HCT116 (cell line): ENCODE measurements at regions not wholly inside any gene's neighbourhood (a gene's known extent, or its start where the extent isn't known, plus 50 kb on each side); places are given as distances from the start of the nearest gene placed in this dataset.

Experiments
- ATAC-seq: fragments of 200-7000 bp; cut with Tn5 transposase; 2 replicates; pipeline ENCODE4 v1.9.1; 2020; ENCODE audit warnings: mild to moderate bottlenecking, moderate library complexity
- BruUV-seq: library from RNA; stranded (reverse); fragments of 400-500 nt; replicated peaks from 2 replicates; lab custom pipeline; 2021; lab: Mats Ljungman, UMichigan
- CTCF ChIA-PET: fragments of 300-600 bp; sonication (Branson Sonifier 250); formaldehyde crosslinking; loops from one replicate; lab custom pipeline; 2021; ENCODE audit warnings: antibody characterized with exemption; lab: Charles Lee
- POLR2A ChIA-PET: fragments of 300-600, 350-600 bp; sonication (Branson Sonifier 250); formaldehyde crosslinking; loops from one replicate; lab custom pipeline; 2021; ENCODE audit warnings: antibody characterized with exemption; lab: Charles Lee
- RAD21 ChIA-PET, 2 experiments: fragments of 300-600 bp; sonication (Branson Sonifier 250); formaldehyde crosslinking; loops; one replicate each; lab custom pipeline; 2023; ENCODE audit warnings: low total read pairs in 2 of 2; ENCODE audit not compliant: uncharacterized antibody in 2 of 2, unreplicated experiment in 2 of 2, low non-redundant PET in 1 of 2; lab: Charles Lee
- DNase-seq: peaks from one replicate; pipeline ENCODE4 v3.0.0-alpha.2; 2010; ENCODE audit warnings: low read depth, low spot score
- H2AFZ ChIP-seq: fragments of 200-600 bp; shearing (Covaris generic), sonication (generic); 2 replicates; pipeline ENCODE4 v1.6.1; 2017; ENCODE audit warnings: low read depth, mixed run types, mixed read lengths, antibody characterized with exemption, low read length; ENCODE audit not compliant: poor library complexity, severe bottlenecking
- H3K27ac ChIP-seq: 2 replicates; pipeline ENCODE4 v1.5.1; 2012; ENCODE audit warnings: low read depth, low read length
- H3K27me3 ChIP-seq: fragments of 200-600 bp; sonication (generic); 2 replicates; pipeline ENCODE4 v1.6.1; 2016; ENCODE audit warnings: mixed run types, low read length, mixed read lengths; ENCODE audit not compliant: insufficient read depth
- H3K36me3 ChIP-seq, 2 experiments: fragments of 200-500 bp in 1 of 2; fragments of 200-600 bp in 1 of 2; sonication (Bioruptor generic) in 1 of 2; sonication (generic) in 1 of 2; 2 replicates each; pipeline versions ENCODE4 v1.5.1 to v1.6.1; 2014 to 2016; ENCODE audit warnings: low read length in 2 of 2, inconsistent platforms in 1 of 2, mixed read lengths in 1 of 2, mixed run types in 1 of 2; ENCODE audit not compliant: insufficient read depth in 2 of 2, control insufficient read depth in 1 of 2
- H3K4me1 ChIP-seq, 2 experiments: fragments of 200-600 bp in 1 of 2; sonication (generic) in 1 of 2; 2 replicates each; pipeline versions ENCODE4 v1.5.1 to v1.6.1; 2012 to 2017; ENCODE audit warnings: low read length in 2 of 2, inconsistent platforms in 1 of 2, mild to moderate bottlenecking in 1 of 2, mixed read lengths in 1 of 2, mixed run types in 1 of 2, moderate library complexity in 1 of 2; ENCODE audit not compliant: insufficient read depth in 2 of 2, control insufficient read depth in 1 of 2
- H3K4me2 ChIP-seq: fragments of 200-600 bp; sonication (generic); 2 replicates; pipeline ENCODE4 v1.6.1; 2017; ENCODE audit warnings: mixed run types, low read length, mixed read lengths
- H3K4me3 ChIP-seq, 2 experiments: fragments of 200-600 bp in 1 of 2; sonication (generic) in 1 of 2; replicated peaks in 1 of 2; 2 replicates each; pipeline ENCODE4 v1.5.1; 2011 to 2016; ENCODE audit warnings: low read length in 2 of 2, control low read depth in 1 of 2, low read depth in 1 of 2, mild to moderate bottlenecking in 1 of 2, mixed read lengths in 1 of 2, mixed run types in 1 of 2
- H3K79me2 ChIP-seq: fragments of 200-600 bp; sonication (generic); 2 replicates; pipeline ENCODE4 v1.6.1; 2017; ENCODE audit warnings: mild to moderate bottlenecking, mixed run types, low read length, moderate library complexity, mixed read lengths; ENCODE audit not compliant: insufficient read depth
- H3K9ac ChIP-seq: fragments of 200-600 bp; sonication (generic); 2 replicates; pipeline ENCODE4 v1.6.1; 2016; ENCODE audit warnings: low read length, mixed read lengths
- H3K9me2 ChIP-seq: fragments of 200-600 bp; sonication (generic), shearing (Covaris generic); 2 replicates; pipeline ENCODE4 v1.6.1; 2017; ENCODE audit warnings: mixed run types, mild to moderate bottlenecking, moderate library complexity; ENCODE audit not compliant: insufficient read depth
- H3K9me3 ChIP-seq, 2 experiments: fragments of 200-500 bp in 1 of 2; fragments of 200-600 bp in 1 of 2; sonication (Bioruptor generic) in 1 of 2; sonication (generic) in 1 of 2; 2 replicates each; pipeline ENCODE4 v1.6.1; 2014 to 2017; ENCODE audit warnings: low read length in 2 of 2, mixed read lengths in 2 of 2, inconsistent platforms in 1 of 2, low read depth in 1 of 2, mild to moderate bottlenecking in 1 of 2, mixed run types in 1 of 2, moderate library complexity in 1 of 2; ENCODE audit not compliant: control insufficient read depth in 1 of 2, insufficient read depth in 1 of 2
- H4K20me1 ChIP-seq: fragments of 200-600 bp; sonication (generic), shearing (Covaris generic); 2 replicates; pipeline ENCODE4 v1.6.1; 2017; ENCODE audit warnings: mixed run types, mild to moderate bottlenecking, moderate library complexity; ENCODE audit not compliant: insufficient read depth
- JUND ChIP-seq: IDR thresholded peaks from 2 replicates; pipeline ENCODE4 v1.6.1; 2012
- SRF ChIP-seq: IDR thresholded peaks from 2 replicates; pipeline ENCODE4 v1.6.1; 2012; ENCODE audit warnings: low read depth
- YY1 ChIP-seq: IDR thresholded peaks from 2 replicates; pipeline ENCODE4 v1.6.1; 2011; ENCODE audit warnings: low read length, low read depth, moderate library complexity, mild to moderate bottlenecking; ENCODE audit not compliant: insufficient replicate concordance; ENCODE audit errors: extremely low read depth
- ZBTB33 ChIP-seq: IDR thresholded peaks from 2 replicates; pipeline ENCODE4 v1.6.1; 2011; ENCODE audit warnings: mild to moderate bottlenecking, low read length, moderate library complexity; ENCODE audit not compliant: insufficient replicate concordance; ENCODE audit errors: extremely low read depth
- intact Hi-C: fragments of 100-400 bp; cut with micrococcal nuclease; formaldehyde crosslinking; loops from 2 replicates; pipeline ENCODE4 v1.10.0; 2022
- TF ChIP-seq, protein P1 (sequence below): IDR thresholded peaks from 2 replicates; pipeline ENCODE4 v1.6.1; 2012

- Histone ChIP-seq H3K4me3 (no peak overlapping the region), H3K9me2 (no peaks in the 10 kb centered on the region), H3K4me2 (no peak overlapping the region), H3K9me3 (no peaks in the 10 kb centered on the region), H3K27ac (no peak overlapping the region), H3K79me2 (no peaks in the 10 kb centered on the region), H3K36me3 (no peaks in the 10 kb centered on the region), H3K27me3 (peaks cover 55% of the 10 kb centered on the region), H4K20me1 (no peaks in the 10 kb centered on the region), H3K9ac (no peak overlapping the region), H3K4me1 (no peaks in the 10 kb centered on the region), H2AFZ (no peak overlapping the region)
- ATAC-seq (no peak), DNase-seq (no peak)
- POLR2A ChIA-PET: no interaction called here
- CTCF ChIA-PET: no interaction called here
- no TSS peak for BruUV-seq
- intact Hi-C loops: no loop called here
- no peak for TF ChIP-seq YY1
- TF ChIP-seq, protein P1, sequence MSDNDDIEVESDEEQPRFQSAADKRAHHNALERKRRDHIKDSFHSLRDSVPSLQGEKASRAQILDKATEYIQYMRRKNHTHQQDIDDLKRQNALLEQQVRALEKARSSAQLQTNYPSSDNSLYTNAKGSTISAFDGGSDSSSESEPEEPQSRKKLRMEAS: no peak
- no peak for TF ChIP-seq SRF
- no peak for TF ChIP-seq JUND
- no peak for TF ChIP-seq ZBTB33
- RAD21 ChIA-PET: no interaction called here
Measured at GRCh38 chr12:113521708-113522107, 50.0 kb upstream of the LHX5 start.
